Colonic mucosa (tissue), 4 donors: ENCODE measurements at regions not wholly inside any gene's neighbourhood (a gene's known extent, or its start where the extent isn't known, plus 50 kb on each side); places are given as distances from the start of the nearest gene placed in this dataset.

ENCODE experiments used
- DNase-seq: peaks from one replicate; pipeline ENCODE4 v3.0.0-alpha.2; 2020
- H3K27ac ChIP-seq: fragments of 200-600 bp; one replicate; pipeline ENCODE4 v1.8.0; 2021
- H3K27me3 ChIP-seq: fragments of 200-600 bp; one replicate; pipeline ENCODE4 v1.8.0; 2021
- H3K36me3 ChIP-seq: fragments of 200-600 bp; one replicate; pipeline ENCODE4 v1.8.0; 2021
- H3K4me1 ChIP-seq: fragments of 200-600 bp; one replicate; pipeline ENCODE4 v1.8.0; 2021; ENCODE audit warnings: mild to moderate bottlenecking
- H3K4me3 ChIP-seq: fragments of 200-600 bp; one replicate; pipeline ENCODE4 v1.8.0; 2021
- H3K9ac ChIP-seq, 2 donors: one replicate each; pipeline ENCODE4 v1.7.0; 2013; ENCODE audit warnings: control low read depth in 2 of 2, low read depth in 2 of 2, low read length in 2 of 2
- H3K9me3 ChIP-seq: fragments of 200-600 bp; one replicate; pipeline ENCODE4 v1.8.0; 2021
- intact Hi-C: fragments of 100-400 bp; cut with DNase I; formaldehyde crosslinking; loops from one replicate; pipeline ENCODE4 v1.14.1; 2022
- TF ChIP-seq, protein P1 (sequence below): fragments of 200-600 bp; IDR thresholded peaks from one replicate; pipeline ENCODE4 v1.8.0; 2022; ENCODE audit warnings: antibody characterized with exemption, mild to moderate bottlenecking
- donor health status: healthy.
- donor health status: DM: no; HTN: no; CAD: no.
- donor health status: DM: no; HTN: no; CAD: no.

DNA sequence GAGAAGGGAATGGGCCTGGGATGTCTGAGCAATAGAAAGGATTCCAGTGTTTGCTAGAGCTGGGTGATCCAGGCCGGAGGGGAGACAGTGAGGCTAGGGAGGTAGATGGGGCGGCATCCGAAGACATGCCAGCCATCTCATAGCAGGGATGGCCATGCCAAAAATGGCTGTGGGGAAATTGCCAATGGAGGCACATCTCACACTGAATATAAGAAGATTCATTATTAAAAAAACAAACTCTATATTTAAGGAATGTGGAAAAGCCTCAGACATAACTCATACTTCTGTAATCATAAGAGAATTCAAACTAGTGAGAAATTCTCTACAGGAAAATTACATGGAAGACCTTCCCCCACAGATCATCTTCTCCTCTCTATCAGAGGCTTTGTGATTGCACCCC, 289.2 kb downstream of the FGF9 start:
- TF ChIP-seq, protein P1, sequence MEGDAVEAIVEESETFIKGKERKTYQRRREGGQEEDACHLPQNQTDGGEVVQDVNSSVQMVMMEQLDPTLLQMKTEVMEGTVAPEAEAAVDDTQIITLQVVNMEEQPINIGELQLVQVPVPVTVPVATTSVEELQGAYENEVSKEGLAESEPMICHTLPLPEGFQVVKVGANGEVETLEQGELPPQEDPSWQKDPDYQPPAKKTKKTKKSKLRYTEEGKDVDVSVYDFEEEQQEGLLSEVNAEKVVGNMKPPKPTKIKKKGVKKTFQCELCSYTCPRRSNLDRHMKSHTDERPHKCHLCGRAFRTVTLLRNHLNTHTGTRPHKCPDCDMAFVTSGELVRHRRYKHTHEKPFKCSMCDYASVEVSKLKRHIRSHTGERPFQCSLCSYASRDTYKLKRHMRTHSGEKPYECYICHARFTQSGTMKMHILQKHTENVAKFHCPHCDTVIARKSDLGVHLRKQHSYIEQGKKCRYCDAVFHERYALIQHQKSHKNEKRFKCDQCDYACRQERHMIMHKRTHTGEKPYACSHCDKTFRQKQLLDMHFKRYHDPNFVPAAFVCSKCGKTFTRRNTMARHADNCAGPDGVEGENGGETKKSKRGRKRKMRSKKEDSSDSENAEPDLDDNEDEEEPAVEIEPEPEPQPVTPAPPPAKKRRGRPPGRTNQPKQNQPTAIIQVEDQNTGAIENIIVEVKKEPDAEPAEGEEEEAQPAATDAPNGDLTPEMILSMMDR: no peak
- DNase-seq: no peak
- no peaks in the 10 kb centered on the region for H3K27me3 ChIP-seq
- intact Hi-C loops: no loop called here
- H3K27ac ChIP-seq: no peak overlapping the region
- H3K36me3 ChIP-seq: no peaks in the 10 kb centered on the region
- no peaks in the 10 kb centered on the region for H3K4me1 ChIP-seq
- no peaks in the 10 kb centered on the region for H3K9me3 ChIP-seq
- no peak overlapping the region for H3K4me3 ChIP-seq
- H3K9ac ChIP-seq: no peak overlapping the region

DNA sequence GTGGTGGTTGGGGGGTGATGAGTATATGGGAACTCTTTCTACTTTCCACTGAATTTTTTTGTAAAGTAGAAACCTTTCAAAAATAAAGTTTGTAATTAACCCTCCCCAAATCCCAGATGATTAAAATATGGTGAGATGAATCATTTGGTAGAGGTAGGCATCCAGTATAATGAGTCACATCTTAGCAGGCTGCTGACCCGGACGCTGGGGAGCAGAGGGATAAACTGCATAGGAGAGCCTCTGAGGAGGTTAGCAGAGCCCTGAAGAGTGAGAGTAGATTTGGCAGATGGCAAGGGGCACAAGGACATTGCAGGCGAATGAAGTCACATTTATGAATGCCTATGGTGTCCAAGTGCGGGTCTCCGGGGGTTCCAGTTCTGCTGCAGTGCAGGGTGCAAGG, 293.8 kb downstream of the FGF9 start:
- intact Hi-C loops: no loop called here
- H3K36me3 ChIP-seq: no peaks in the 10 kb centered on the region
- no peak overlapping the region for H3K27ac ChIP-seq
- no peak for DNase-seq
- no peaks in the 10 kb centered on the region for H3K9me3 ChIP-seq
- H3K9ac ChIP-seq: no peak overlapping the region
- H3K4me1 ChIP-seq: no peaks in the 10 kb centered on the region
- TF ChIP-seq, protein P1: no peak
- no peaks in the 10 kb centered on the region for H3K27me3 ChIP-seq
- no peak overlapping the region for H3K4me3 ChIP-seq

DNA sequence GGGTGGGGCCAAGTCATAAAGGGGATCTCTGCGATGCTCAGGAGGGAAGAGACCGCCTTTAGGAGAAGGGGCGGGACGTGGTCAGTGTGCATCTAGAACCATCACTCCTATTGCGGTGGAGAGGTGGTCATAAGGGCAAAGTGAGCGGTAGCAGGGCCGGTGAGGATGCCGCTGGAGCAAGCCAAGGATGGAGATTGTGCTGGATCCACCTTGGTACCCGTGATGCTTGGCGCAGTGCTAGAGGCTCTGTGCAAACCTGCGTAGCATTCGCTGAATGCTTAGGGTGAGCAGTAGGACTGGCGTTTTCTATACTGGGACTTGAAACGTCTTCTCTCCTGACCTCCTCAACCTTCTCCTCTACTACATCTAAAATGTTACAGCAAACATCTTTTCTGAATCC, 294.2 kb downstream of the FGF9 start:
- Histone ChIP-seq H3K36me3 (no peaks in the 10 kb centered on the region), H3K4me3 (no peak overlapping the region), H3K9me3 (no peaks in the 10 kb centered on the region), H3K9ac (no peak overlapping the region), H3K4me1 (no peaks in the 10 kb centered on the region), H3K27ac (no peak overlapping the region), H3K27me3 (no peaks in the 10 kb centered on the region)
- DNase-seq: no peak
- TF ChIP-seq, protein P1: no peak
- intact Hi-C loops: no loop called here

DNA sequence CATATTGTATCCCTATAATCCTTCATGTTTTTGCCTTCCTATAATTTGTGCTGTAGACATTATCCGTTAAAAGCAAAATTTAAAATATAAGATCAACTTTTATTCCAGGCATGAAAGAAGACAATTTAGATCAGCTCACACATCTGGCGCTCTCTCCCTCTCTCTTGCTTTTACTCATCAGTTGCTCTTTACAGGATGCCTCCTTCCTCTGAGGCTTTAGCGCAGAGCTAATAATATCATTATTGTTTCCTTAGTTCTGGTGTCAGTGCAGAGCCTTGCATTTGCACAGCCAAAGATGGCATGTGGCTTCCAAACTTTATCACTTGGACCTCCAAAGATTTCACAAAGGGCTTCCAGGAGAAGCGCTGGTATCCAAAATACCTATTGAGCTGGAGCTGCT, 295.1 kb downstream of the FGF9 start:
- H3K4me3 ChIP-seq: no peak overlapping the region
- H3K9me3 ChIP-seq: no peaks in the 10 kb centered on the region
- no peak for DNase-seq
- no peaks in the 10 kb centered on the region for H3K36me3 ChIP-seq
- H3K27me3 ChIP-seq: no peaks in the 10 kb centered on the region
- TF ChIP-seq, protein P1: no peak
- H3K27ac ChIP-seq: no peak overlapping the region
- H3K9ac ChIP-seq: no peak overlapping the region
- intact Hi-C loops: no loop called here
- H3K4me1 ChIP-seq: no peaks in the 10 kb centered on the region

DNA sequence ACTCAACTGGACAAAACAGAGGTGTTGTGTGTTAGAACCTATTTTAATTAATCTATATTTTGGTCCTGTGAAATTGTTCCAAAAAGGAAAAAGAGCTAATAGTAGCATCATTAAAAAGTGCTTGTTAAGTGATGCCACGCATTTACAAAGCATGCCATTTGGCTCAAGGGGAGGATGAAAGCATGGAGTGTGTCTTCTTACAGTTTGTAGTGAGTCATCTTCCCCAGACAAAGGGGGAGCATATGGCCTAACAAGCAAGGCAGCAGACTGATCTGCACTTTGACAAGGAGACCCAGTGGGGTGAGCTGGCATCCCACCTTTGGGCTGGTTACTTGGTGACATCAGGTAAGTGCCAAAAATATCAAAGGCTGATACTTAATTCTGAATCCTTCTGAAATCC, 297.0 kb downstream of the FGF9 start:
- intact Hi-C loops: no loop called here
- Histone ChIP-seq H3K4me1 (no peaks in the 10 kb centered on the region), H3K4me3 (no peak overlapping the region), H3K27me3 (no peaks in the 10 kb centered on the region), H3K36me3 (no peaks in the 10 kb centered on the region), H3K27ac (no peak overlapping the region), H3K9ac (no peak overlapping the region), H3K9me3 (no peaks in the 10 kb centered on the region)
- TF ChIP-seq, protein P1: no peak
- no peak for DNase-seq

DNA sequence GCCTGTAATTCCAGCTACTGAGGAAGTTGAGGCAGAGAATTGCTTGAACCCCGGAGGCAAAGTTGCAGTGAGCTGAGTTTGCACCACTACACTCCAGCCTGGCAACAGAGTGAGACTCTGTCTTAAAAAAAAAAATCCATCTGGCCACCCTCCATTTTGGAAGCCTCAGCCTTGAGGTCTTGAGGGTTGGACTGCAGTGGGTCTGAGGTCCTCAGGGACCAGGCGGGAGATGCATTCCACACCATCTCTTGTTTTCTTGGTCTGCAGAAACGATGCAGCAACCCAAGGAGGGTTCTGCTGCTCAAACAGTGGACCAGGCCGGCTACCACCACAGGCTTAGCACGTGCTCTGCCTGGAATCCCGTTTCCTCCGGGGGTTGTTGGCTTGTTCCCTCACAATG, 299.3 kb downstream of the FGF9 start:
- Histone ChIP-seq H3K4me1 (no peaks in the 10 kb centered on the region), H3K27me3 (no peaks in the 10 kb centered on the region), H3K4me3 (no peak overlapping the region), H3K36me3 (no peaks in the 10 kb centered on the region), H3K9ac (no peak overlapping the region), H3K27ac (no peak overlapping the region), H3K9me3 (no peaks in the 10 kb centered on the region)
- no peak for DNase-seq
- intact Hi-C loops: no loop called here
- TF ChIP-seq, protein P1: no peak
